ENCODE measurements at regions not wholly inside any gene's neighbourhood (a gene's known extent, or its start where the extent isn't known, plus 50 kb on each side); places are given as distances from the start of the nearest gene placed in this dataset.

DNA sequence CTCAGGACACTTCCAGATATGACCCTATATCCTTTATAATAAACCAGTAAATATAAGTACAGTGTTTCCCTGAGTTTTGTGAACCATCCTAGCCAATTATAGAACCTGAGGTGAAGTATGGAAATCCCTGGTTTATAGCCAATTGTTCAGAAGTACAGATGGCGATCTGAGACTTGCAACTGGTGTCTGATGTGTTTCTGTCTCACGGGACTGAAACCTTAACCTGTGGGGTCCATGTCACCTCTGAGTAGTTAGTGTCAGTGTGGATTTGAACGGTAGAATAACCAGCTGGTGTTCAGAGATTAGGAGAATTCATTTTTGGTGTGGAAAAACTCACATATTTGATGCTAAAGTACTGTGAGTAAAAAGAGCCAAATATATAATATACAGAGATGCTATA is 606.6 kb downstream of the MAFB start:
- TF ChIP-seq GABPA (IDR thresholded peaks at IDR 0.05; ENCODE audit: low read depth): no peak
- TF ChIP-seq, protein P1, sequence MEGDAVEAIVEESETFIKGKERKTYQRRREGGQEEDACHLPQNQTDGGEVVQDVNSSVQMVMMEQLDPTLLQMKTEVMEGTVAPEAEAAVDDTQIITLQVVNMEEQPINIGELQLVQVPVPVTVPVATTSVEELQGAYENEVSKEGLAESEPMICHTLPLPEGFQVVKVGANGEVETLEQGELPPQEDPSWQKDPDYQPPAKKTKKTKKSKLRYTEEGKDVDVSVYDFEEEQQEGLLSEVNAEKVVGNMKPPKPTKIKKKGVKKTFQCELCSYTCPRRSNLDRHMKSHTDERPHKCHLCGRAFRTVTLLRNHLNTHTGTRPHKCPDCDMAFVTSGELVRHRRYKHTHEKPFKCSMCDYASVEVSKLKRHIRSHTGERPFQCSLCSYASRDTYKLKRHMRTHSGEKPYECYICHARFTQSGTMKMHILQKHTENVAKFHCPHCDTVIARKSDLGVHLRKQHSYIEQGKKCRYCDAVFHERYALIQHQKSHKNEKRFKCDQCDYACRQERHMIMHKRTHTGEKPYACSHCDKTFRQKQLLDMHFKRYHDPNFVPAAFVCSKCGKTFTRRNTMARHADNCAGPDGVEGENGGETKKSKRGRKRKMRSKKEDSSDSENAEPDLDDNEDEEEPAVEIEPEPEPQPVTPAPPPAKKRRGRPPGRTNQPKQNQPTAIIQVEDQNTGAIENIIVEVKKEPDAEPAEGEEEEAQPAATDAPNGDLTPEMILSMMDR (IDR thresholded peaks at IDR 0.05; ENCODE audit: insufficient read depth, low read length): no peak
